ENCODE measurements at regions not wholly inside any gene's neighbourhood (a gene's known extent, or its start where the extent isn't known, plus 50 kb on each side); places are given as distances from the start of the nearest gene placed in this dataset.

- H3K4me1 ChIP-seq (ENCODE audit: insufficient read depth, low read length) = peaks cover 39% of the 10 kb centered on the region
- H4K20me1 ChIP-seq (ENCODE audit: insufficient read depth, low read length) = no peaks in the 10 kb centered on the region
- no peaks in the 10 kb centered on the region for H3K27me3 ChIP-seq (ENCODE audit: insufficient read depth, low read length)
- H3K9me3 ChIP-seq (ENCODE audit: low read depth, low read length) = no peaks in the 10 kb centered on the region
- TF ChIP-seq CTCF (IDR thresholded peaks at IDR 0.05; ENCODE audit: extremely low read depth, low read depth, low read length) = no peak
- H3K79me2 ChIP-seq (ENCODE audit: insufficient read depth, low read length) = no peaks in the 10 kb centered on the region
- DNase-seq (ENCODE audit: insufficient read length, low spot score, missing footprints) = peak; percentile 95
- H3K4me3 ChIP-seq (ENCODE audit: insufficient read depth, low read length) = no peak overlapping the region
- H3K36me3 ChIP-seq (ENCODE audit: insufficient read depth, low read length) = no peaks in the 10 kb centered on the region
- peak overlapping the region; percentile 28 for H3K4me2 ChIP-seq (ENCODE audit: insufficient read depth, low read length)
- H3K27ac ChIP-seq (ENCODE audit: low read depth, low read length) = peak overlapping the region; percentile 76
- peak overlapping the region; percentile 74 for H2AFZ ChIP-seq (ENCODE audit: low read length)
Measured at GRCh38 chr9:91162311-91162710, 199.4 kb downstream of the AUH start.

- Histone ChIP-seq H4K20me1 (ENCODE audit: insufficient read depth, low read length) (no peaks in the 10 kb centered on the region), H3K27me3 (ENCODE audit: insufficient read depth, low read length) (no peaks in the 10 kb centered on the region), H3K36me3 (ENCODE audit: insufficient read depth, low read length) (no peaks in the 10 kb centered on the region), H3K9me3 (ENCODE audit: low read depth, low read length) (no peaks in the 10 kb centered on the region), H3K4me2 (ENCODE audit: insufficient read depth, low read length) (peak overlapping the region; percentile 28), H2AFZ (ENCODE audit: low read length) (peak overlapping the region; percentile 74), H3K4me1 (ENCODE audit: insufficient read depth, low read length) (peaks cover 39% of the 10 kb centered on the region), H3K4me3 (ENCODE audit: insufficient read depth, low read length) (no peak overlapping the region), H3K27ac (ENCODE audit: low read depth, low read length) (peak overlapping the region; percentile 76), H3K79me2 (ENCODE audit: insufficient read depth, low read length) (no peaks in the 10 kb centered on the region)
- no peak for TF ChIP-seq CTCF (IDR thresholded peaks at IDR 0.05; ENCODE audit: extremely low read depth, low read depth, low read length)
- peak; percentile 80 for DNase-seq (ENCODE audit: insufficient read length, low spot score, missing footprints)
Measured at GRCh38 chr9:91162784-91163443, 198.8 kb downstream of the AUH start.

- Histone ChIP-seq H3K27ac (ENCODE audit: low read depth, low read length) (peak overlapping the region; percentile 13), H2AFZ (ENCODE audit: low read length) (no peak overlapping the region), H3K4me2 (ENCODE audit: insufficient read depth, low read length) (no peak overlapping the region), H3K4me3 (ENCODE audit: insufficient read depth, low read length) (no peak overlapping the region), H3K36me3 (ENCODE audit: insufficient read depth, low read length) (no peaks in the 10 kb centered on the region), H3K27me3 (ENCODE audit: insufficient read depth, low read length) (no peaks in the 10 kb centered on the region), H3K79me2 (ENCODE audit: insufficient read depth, low read length) (no peaks in the 10 kb centered on the region), H3K9me3 (ENCODE audit: low read depth, low read length) (no peaks in the 10 kb centered on the region), H3K4me1 (ENCODE audit: insufficient read depth, low read length) (peaks cover 39% of the 10 kb centered on the region), H4K20me1 (ENCODE audit: insufficient read depth, low read length) (no peaks in the 10 kb centered on the region)
- DNase-seq (ENCODE audit: insufficient read length, low spot score, missing footprints) = no peak
- TF ChIP-seq CTCF (IDR thresholded peaks at IDR 0.05; ENCODE audit: extremely low read depth, low read depth, low read length) = no peak
Measured at GRCh38 chr9:91163444-91163772, 198.3 kb downstream of the AUH start.

GRCh38 chr9:91163773-91164471, 197.8 kb downstream of the AUH start:
- Histone ChIP-seq H3K27ac (ENCODE audit: low read depth, low read length) (peak overlapping the region; percentile 92), H3K36me3 (ENCODE audit: insufficient read depth, low read length) (no peaks in the 10 kb centered on the region), H3K4me2 (ENCODE audit: insufficient read depth, low read length) (no peak overlapping the region), H3K4me1 (ENCODE audit: insufficient read depth, low read length) (peaks cover 39% of the 10 kb centered on the region), H3K79me2 (ENCODE audit: insufficient read depth, low read length) (no peaks in the 10 kb centered on the region), H2AFZ (ENCODE audit: low read length) (no peak overlapping the region), H3K4me3 (ENCODE audit: insufficient read depth, low read length) (no peak overlapping the region), H3K27me3 (ENCODE audit: insufficient read depth, low read length) (no peaks in the 10 kb centered on the region), H3K9me3 (ENCODE audit: low read depth, low read length) (no peaks in the 10 kb centered on the region), H4K20me1 (ENCODE audit: insufficient read depth, low read length) (no peaks in the 10 kb centered on the region)
- TF ChIP-seq CTCF (IDR thresholded peaks at IDR 0.05; ENCODE audit: extremely low read depth, low read depth, low read length) = no peak
- DNase-seq (ENCODE audit: insufficient read length, low spot score, missing footprints) = no peak

Data from osteoblast (primary cell).